WTC11 (cell line): ENCODE measurements at regions not wholly inside any gene's neighbourhood (a gene's known extent, or its start where the extent isn't known, plus 50 kb on each side); places are given as distances from the start of the nearest gene placed in this dataset.
"Not testable (repeated sequence)": the region's sequence is repeated elsewhere in the genome, so short reads cannot be mapped to it uniquely, and the experiment has no call there.

Experiments used
- ATAC-seq: fragments of 200-7000 bp; cut with Tn5 transposase; 2 replicates; pipeline ENCODE4 v1.10.0; 2021; ENCODE audit warnings: mild to moderate bottlenecking, moderate library complexity
- CTCF ChIA-PET: fragments of 300-600 bp; sonication (Branson Sonifier 250); formaldehyde crosslinking; loops from one replicate; lab custom pipeline; 2021; ENCODE audit warnings: antibody characterized with exemption; lab: Charles Lee
- POLR2A ChIA-PET: fragments of 350-600 bp; sonication (Branson Sonifier 250); formaldehyde crosslinking; loops from one replicate; lab custom pipeline; 2021; ENCODE audit warnings: antibody characterized with exemption; lab: Charles Lee
- DNase-seq: peaks from one replicate; pipeline ENCODE4 v3.0.0; 2021; ENCODE audit warnings: low spot score
- H3K27ac Mint-ChIP-seq: 2 replicates; pipeline ENCODE4 v1.8.0; 2021; ENCODE audit warnings: mixed read lengths
- H3K27me3 Mint-ChIP-seq: 2 replicates; pipeline ENCODE4 v1.8.0; 2021; ENCODE audit warnings: low read depth, mild to moderate bottlenecking, moderate library complexity, mixed read lengths
- H3K36me3 Mint-ChIP-seq: 2 replicates; pipeline ENCODE4 v1.8.0; 2021; ENCODE audit warnings: mixed read lengths
- H3K4me1 Mint-ChIP-seq: 2 replicates; pipeline ENCODE4 v1.8.0; 2022; ENCODE audit warnings: mixed read lengths
- H3K4me3 Mint-ChIP-seq: 2 replicates; pipeline ENCODE4 v1.8.0; 2021; ENCODE audit warnings: mild to moderate bottlenecking, moderate library complexity, mixed read lengths
- H3K9me3 Mint-ChIP-seq: 2 replicates; pipeline ENCODE4 v1.8.0; 2021; ENCODE audit warnings: mixed read lengths
- ETV6 ChIP-seq: sonication (generic); formaldehyde crosslinking; IDR thresholded peaks from 2 replicates; pipeline ENCODE4 v1.8.1; 2022; ENCODE audit warnings: mild to moderate bottlenecking, missing genetic modification reagents
- FOXK1 ChIP-seq: sonication (generic); formaldehyde crosslinking; IDR thresholded peaks from 2 replicates; pipeline ENCODE4 v1.8.0; 2022; ENCODE audit warnings: mild to moderate bottlenecking, moderate library complexity, missing genetic modification reagents
- GABPB1 ChIP-seq: sonication (generic); formaldehyde crosslinking; IDR thresholded peaks from 2 replicates; pipeline ENCODE4 v1.8.1; 2023; ENCODE audit warnings: mild to moderate bottlenecking, missing genetic modification reagents
- KAT7 ChIP-seq: sonication (generic); formaldehyde crosslinking; IDR thresholded peaks from 2 replicates; pipeline ENCODE4 v1.8.1; 2023; ENCODE audit warnings: missing genetic modification reagents, mild to moderate bottlenecking, borderline replicate concordance
- NFE2L1 ChIP-seq: sonication (generic); formaldehyde crosslinking; IDR thresholded peaks from 2 replicates; pipeline ENCODE4 v1.8.1; 2023; ENCODE audit warnings: missing genetic modification reagents
- PREB ChIP-seq: sonication (generic); formaldehyde crosslinking; IDR thresholded peaks from 2 replicates; pipeline ENCODE4 v1.8.1; 2022; ENCODE audit warnings: mild to moderate bottlenecking, missing genetic modification reagents, moderate library complexity, borderline replicate concordance
- SMAD3 ChIP-seq: sonication (generic); formaldehyde crosslinking; IDR thresholded peaks from 2 replicates; pipeline ENCODE4 v1.8.0; 2022; ENCODE audit warnings: missing genetic modification reagents, mild to moderate bottlenecking, borderline replicate concordance
- TEAD1 ChIP-seq: sonication (generic); formaldehyde crosslinking; IDR thresholded peaks from 2 replicates; pipeline ENCODE4 v1.8.0; 2022; ENCODE audit warnings: mild to moderate bottlenecking, missing genetic modification reagents
- TEAD4 ChIP-seq: sonication (generic); formaldehyde crosslinking; IDR thresholded peaks from 2 replicates; pipeline ENCODE4 v1.8.0; 2022; ENCODE audit warnings: mild to moderate bottlenecking, missing genetic modification reagents
- TP53 ChIP-seq: sonication (generic); formaldehyde crosslinking; IDR thresholded peaks from 2 replicates; pipeline ENCODE4 v1.8.1; 2023; ENCODE audit warnings: mild to moderate bottlenecking, missing genetic modification reagents
- ZNF263 ChIP-seq: sonication (generic); formaldehyde crosslinking; IDR thresholded peaks from 2 replicates; pipeline ENCODE4 v1.8.1; 2022; ENCODE audit warnings: low read depth, mild to moderate bottlenecking, moderate library complexity, missing genetic modification reagents
- ZNF423 ChIP-seq: fragments of 250-450 bp; sonication (Bioruptor Pico); IDR thresholded peaks from 2 replicates; pipeline ENCODE4 v2.1.2; 2022; ENCODE audit warnings: mild to moderate bottlenecking, moderate library complexity
- TF ChIP-seq, protein P1 (sequence below): sonication (generic); formaldehyde crosslinking; IDR thresholded peaks from 2 replicates; pipeline ENCODE4 v1.8.1; 2023; ENCODE audit warnings: mild to moderate bottlenecking, moderate library complexity, missing genetic modification reagents
- TF ChIP-seq, protein P2 (sequence below): sonication (generic); formaldehyde crosslinking; IDR thresholded peaks from 2 replicates; pipeline ENCODE4 v1.8.0; 2022; ENCODE audit warnings: mild to moderate bottlenecking, missing genetic modification reagents
- TF ChIP-seq, protein P3 (sequence below): sonication (generic); formaldehyde crosslinking; IDR thresholded peaks from 2 replicates; pipeline ENCODE4 v1.8.1; 2023; ENCODE audit warnings: mild to moderate bottlenecking, missing genetic modification reagents
- TF ChIP-seq, protein P4 (sequence below): fragments of 250-450 bp; sonication (Bioruptor Pico); IDR thresholded peaks from 2 replicates; pipeline ENCODE4 v1.8.0; 2021; ENCODE audit warnings: mild to moderate bottlenecking
- TF ChIP-seq, protein P5 (sequence below): fragments of 250-450 bp; sonication (Bioruptor Pico); IDR thresholded peaks from 2 replicates; pipeline ENCODE4 v1.9.0; 2021; ENCODE audit warnings: mild to moderate bottlenecking, borderline replicate concordance

GRCh38 chr6:168852376-168852884 is 401.2 kb downstream of the THBS2 start (continued):
- TF ChIP-seq PREB (CRISPR knock-in tag): no peak

DNA sequence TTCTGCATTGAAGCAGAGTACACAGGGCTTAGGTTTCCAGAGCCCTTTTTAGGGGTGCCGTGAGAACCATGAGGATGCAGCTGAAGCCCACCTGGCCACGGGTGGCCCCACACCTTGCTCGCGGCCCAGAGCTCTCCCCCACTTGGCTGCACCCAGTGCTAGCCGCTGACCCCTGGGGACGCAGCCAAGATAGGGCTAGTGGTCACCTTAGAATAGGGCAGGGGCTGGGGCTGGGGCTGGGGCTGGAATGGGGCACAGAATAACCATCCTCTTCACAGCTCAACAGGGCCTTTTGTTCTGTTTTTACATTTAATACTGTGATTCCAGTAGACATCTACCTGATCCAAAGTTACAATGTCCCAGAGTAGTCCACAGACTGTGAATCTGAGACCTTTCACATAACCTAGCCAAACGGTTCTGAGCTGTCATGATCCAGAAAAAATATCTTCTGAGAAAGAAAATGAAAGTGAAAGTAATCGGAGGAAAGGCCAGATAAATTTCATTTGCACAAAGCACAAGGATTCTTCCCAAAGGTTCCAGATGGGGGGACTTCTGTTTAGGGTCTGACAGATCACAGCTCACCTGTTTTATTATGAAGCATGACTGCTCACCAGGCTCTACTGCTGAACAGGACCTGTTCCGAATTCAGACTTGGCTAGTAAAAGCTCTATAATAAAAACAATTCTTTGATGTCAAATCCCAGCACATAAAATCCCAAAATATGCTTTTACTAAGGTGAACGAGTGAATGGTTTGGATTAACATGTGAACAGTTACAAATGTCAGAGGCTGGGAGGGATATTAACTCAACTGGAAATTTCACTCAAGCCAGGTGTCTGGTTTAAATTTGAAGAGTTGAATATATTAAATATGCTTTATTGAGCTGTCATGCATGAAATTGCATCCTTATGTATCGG is 401.9 kb downstream of the THBS2 start:
- Mint-ChIP-seq H3K4me1 (no peaks in the 10 kb centered on the region), H3K36me3 (peaks cover 3% of the 10 kb centered on the region)
- no peak for ATAC-seq

GRCh38 chr6:168850027-168850736 is 403.5 kb downstream of the THBS2 start:
- POLR2A ChIA-PET, H3K27me3 Mint-ChIP-seq, ATAC-seq, H3K4me1 Mint-ChIP-seq, CTCF ChIA-PET, H3K9me3 Mint-ChIP-seq, H3K4me3 Mint-ChIP-seq, H3K27ac Mint-ChIP-seq, DNase-seq, H3K36me3 Mint-ChIP-seq: not testable (repeated sequence)

More for the DNA sequence above, 401.9 kb downstream of the THBS2 start:
- Mint-ChIP-seq H3K27me3 (no peaks in the 10 kb centered on the region), H3K9me3 (no peaks in the 10 kb centered on the region), H3K27ac (no peak overlapping the region), H3K4me3 (no peak overlapping the region)
- DNase-seq: no peak
- TF ChIP-seq KAT7 (CRISPR knock-in tag) (no peak), ETV6 (CRISPR knock-in tag) (no peak), FOXK1 (no peak), ZNF423 (no peak), ZNF263 (CRISPR knock-in tag) (no peak)
- TF ChIP-seq, protein P1, sequence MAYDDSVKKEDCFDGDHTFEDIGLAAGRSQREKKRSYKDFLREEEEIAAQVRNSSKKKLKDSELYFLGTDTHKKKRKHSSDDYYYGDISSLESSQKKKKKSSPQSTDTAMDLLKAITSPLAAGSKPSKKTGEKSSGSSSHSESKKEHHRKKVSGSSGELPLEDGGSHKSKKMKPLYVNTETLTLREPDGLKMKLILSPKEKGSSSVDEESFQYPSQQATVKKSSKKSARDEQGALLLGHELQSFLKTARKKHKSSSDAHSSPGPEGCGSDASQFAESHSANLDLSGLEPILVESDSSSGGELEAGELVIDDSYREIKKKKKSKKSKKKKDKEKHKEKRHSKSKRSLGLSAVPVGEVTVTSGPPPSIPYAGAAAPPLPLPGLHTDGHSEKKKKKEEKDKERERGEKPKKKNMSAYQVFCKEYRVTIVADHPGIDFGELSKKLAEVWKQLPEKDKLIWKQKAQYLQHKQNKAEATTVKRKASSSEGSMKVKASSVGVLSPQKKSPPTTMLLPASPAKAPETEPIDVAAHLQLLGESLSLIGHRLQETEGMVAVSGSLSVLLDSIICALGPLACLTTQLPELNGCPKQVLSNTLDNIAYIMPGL (CRISPR knock-in tag): no peak
- TF ChIP-seq, protein P2, sequence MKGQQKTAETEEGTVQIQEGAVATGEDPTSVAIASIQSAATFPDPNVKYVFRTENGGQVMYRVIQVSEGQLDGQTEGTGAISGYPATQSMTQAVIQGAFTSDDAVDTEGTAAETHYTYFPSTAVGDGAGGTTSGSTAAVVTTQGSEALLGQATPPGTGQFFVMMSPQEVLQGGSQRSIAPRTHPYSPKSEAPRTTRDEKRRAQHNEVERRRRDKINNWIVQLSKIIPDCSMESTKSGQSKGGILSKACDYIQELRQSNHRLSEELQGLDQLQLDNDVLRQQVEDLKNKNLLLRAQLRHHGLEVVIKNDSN: no peak
- TF ChIP-seq, protein P3, sequence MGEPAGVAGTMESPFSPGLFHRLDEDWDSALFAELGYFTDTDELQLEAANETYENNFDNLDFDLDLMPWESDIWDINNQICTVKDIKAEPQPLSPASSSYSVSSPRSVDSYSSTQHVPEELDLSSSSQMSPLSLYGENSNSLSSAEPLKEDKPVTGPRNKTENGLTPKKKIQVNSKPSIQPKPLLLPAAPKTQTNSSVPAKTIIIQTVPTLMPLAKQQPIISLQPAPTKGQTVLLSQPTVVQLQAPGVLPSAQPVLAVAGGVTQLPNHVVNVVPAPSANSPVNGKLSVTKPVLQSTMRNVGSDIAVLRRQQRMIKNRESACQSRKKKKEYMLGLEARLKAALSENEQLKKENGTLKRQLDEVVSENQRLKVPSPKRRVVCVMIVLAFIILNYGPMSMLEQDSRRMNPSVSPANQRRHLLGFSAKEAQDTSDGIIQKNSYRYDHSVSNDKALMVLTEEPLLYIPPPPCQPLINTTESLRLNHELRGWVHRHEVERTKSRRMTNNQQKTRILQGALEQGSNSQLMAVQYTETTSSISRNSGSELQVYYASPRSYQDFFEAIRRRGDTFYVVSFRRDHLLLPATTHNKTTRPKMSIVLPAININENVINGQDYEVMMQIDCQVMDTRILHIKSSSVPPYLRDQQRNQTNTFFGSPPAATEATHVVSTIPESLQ (CRISPR knock-in tag): no peak
- TF ChIP-seq, protein P4, sequence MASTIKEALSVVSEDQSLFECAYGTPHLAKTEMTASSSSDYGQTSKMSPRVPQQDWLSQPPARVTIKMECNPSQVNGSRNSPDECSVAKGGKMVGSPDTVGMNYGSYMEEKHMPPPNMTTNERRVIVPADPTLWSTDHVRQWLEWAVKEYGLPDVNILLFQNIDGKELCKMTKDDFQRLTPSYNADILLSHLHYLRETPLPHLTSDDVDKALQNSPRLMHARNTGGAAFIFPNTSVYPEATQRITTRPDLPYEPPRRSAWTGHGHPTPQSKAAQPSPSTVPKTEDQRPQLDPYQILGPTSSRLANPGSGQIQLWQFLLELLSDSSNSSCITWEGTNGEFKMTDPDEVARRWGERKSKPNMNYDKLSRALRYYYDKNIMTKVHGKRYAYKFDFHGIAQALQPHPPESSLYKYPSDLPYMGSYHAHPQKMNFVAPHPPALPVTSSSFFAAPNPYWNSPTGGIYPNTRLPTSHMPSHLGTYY: no peak
- ChIA-PET CTCF (no interaction called here), POLR2A (interaction anchor here (0.7 kb wide), 1 partner anchor 182 kb away, joined by 3 read pairs; no protein-coding TSS in a partner anchor)

GRCh38 chr6:168849459-168849858 is 404.2 kb downstream of the THBS2 start:
- CTCF ChIA-PET: no interaction called here
- TF ChIP-seq TEAD4 (no peak), TEAD1 (CRISPR knock-in tag) (no peak), GABPB1 (no peak), KAT7 (CRISPR knock-in tag) (no peak), NFE2L1 (CRISPR knock-in tag) (no peak), SMAD3 (CRISPR knock-in tag) (no peak), TP53 (CRISPR knock-in tag) (no peak)
- TF ChIP-seq, protein P5, sequence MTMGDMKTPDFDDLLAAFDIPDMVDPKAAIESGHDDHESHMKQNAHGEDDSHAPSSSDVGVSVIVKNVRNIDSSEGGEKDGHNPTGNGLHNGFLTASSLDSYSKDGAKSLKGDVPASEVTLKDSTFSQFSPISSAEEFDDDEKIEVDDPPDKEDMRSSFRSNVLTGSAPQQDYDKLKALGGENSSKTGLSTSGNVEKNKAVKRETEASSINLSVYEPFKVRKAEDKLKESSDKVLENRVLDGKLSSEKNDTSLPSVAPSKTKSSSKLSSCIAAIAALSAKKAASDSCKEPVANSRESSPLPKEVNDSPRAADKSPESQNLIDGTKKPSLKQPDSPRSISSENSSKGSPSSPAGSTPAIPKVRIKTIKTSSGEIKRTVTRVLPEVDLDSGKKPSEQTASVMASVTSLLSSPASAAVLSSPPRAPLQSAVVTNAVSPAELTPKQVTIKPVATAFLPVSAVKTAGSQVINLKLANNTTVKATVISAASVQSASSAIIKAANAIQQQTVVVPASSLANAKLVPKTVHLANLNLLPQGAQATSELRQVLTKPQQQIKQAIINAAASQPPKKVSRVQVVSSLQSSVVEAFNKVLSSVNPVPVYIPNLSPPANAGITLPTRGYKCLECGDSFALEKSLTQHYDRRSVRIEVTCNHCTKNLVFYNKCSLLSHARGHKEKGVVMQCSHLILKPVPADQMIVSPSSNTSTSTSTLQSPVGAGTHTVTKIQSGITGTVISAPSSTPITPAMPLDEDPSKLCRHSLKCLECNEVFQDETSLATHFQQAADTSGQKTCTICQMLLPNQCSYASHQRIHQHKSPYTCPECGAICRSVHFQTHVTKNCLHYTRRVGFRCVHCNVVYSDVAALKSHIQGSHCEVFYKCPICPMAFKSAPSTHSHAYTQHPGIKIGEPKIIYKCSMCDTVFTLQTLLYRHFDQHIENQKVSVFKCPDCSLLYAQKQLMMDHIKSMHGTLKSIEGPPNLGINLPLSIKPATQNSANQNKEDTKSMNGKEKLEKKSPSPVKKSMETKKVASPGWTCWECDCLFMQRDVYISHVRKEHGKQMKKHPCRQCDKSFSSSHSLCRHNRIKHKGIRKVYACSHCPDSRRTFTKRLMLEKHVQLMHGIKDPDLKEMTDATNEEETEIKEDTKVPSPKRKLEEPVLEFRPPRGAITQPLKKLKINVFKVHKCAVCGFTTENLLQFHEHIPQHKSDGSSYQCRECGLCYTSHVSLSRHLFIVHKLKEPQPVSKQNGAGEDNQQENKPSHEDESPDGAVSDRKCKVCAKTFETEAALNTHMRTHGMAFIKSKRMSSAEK (CRISPR knock-in tag): no peak

More at GRCh38 chr6:168849459-168849858, 404.2 kb downstream of the THBS2 start:
- ATAC-seq (no peak), DNase-seq (no peak)
- 0 out of 2 replicates have a peak, but pooled peaks cover 3% of the 10 kb centered on the region for H3K9me3 Mint-ChIP-seq
- H3K4me3 Mint-ChIP-seq: no peak overlapping the region
- H3K4me1 Mint-ChIP-seq: no peaks in the 10 kb centered on the region
- H3K27me3 Mint-ChIP-seq: no peaks in the 10 kb centered on the region
- POLR2A ChIA-PET: no interaction called here
- no peak overlapping the region for H3K27ac Mint-ChIP-seq
- peaks cover 6% of the 10 kb centered on the region for H3K36me3 Mint-ChIP-seq
